AG04450 (cell line): ENCODE measurements at regions not wholly inside any gene's neighbourhood (a gene's known extent, or its start where the extent isn't known, plus 50 kb on each side); places are given as distances from the start of the nearest gene placed in this dataset.
"Not testable (repeated sequence)": the region's sequence is repeated elsewhere in the genome, so short reads cannot be mapped to it uniquely, and the experiment has no call there.

Source experiments
- CTCF ChIA-PET: fragments of 300-600, 350-600 bp; formaldehyde crosslinking; extraction: SDS; loops from one replicate; lab custom pipeline; 2022; ENCODE audit warnings: antibody characterized with exemption, inconsistent platforms; lab: Charles Lee
- POLR2A ChIA-PET: fragments of 350-600 bp; formaldehyde crosslinking; extraction: SDS; loops from one replicate; lab custom pipeline; 2021; ENCODE audit warnings: antibody characterized with exemption, inconsistent platforms; lab: Yijun Ruan, JAX
- DNase-seq: peaks from one replicate; pipeline ENCODE4 v3.0.0-alpha.2; 2011; ENCODE audit warnings: low read depth, low spot score
- H3K27ac ChIP-seq: one replicate; pipeline ENCODE4 v1.5.1; 2012; ENCODE audit warnings: low read depth, low read length, control low read depth
- H3K27me3 ChIP-seq: one replicate; pipeline ENCODE4 v1.6.0; 2012; ENCODE audit warnings: low read length; ENCODE audit not compliant: control insufficient read depth, insufficient read depth
- H3K4me3 ChIP-seq: 2 replicates; pipeline ENCODE4 v1.5.1; 2011; ENCODE audit warnings: mild to moderate bottlenecking, low read depth, low read length, control low read depth
- H3K9me3 ChIP-seq: 2 replicates; pipeline ENCODE4 v1.5.1; 2012; ENCODE audit warnings: low read length; ENCODE audit not compliant: control insufficient read depth, insufficient read depth
- TF ChIP-seq, protein P1 (sequence below): IDR thresholded peaks from 2 replicates; pipeline ENCODE4 v1.5.1; 2011; ENCODE audit warnings: low read depth, low read length, control low read depth, inconsistent platforms

- ChIA-PET POLR2A (no interaction called here), CTCF (no interaction called here)
- H3K27ac ChIP-seq, result no peak overlapping the region
- TF ChIP-seq, protein P1, sequence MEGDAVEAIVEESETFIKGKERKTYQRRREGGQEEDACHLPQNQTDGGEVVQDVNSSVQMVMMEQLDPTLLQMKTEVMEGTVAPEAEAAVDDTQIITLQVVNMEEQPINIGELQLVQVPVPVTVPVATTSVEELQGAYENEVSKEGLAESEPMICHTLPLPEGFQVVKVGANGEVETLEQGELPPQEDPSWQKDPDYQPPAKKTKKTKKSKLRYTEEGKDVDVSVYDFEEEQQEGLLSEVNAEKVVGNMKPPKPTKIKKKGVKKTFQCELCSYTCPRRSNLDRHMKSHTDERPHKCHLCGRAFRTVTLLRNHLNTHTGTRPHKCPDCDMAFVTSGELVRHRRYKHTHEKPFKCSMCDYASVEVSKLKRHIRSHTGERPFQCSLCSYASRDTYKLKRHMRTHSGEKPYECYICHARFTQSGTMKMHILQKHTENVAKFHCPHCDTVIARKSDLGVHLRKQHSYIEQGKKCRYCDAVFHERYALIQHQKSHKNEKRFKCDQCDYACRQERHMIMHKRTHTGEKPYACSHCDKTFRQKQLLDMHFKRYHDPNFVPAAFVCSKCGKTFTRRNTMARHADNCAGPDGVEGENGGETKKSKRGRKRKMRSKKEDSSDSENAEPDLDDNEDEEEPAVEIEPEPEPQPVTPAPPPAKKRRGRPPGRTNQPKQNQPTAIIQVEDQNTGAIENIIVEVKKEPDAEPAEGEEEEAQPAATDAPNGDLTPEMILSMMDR, result no peak
- DNase-seq, result no peak
- H3K9me3 ChIP-seq, result no peaks in the 10 kb centered on the region
- no peak overlapping the region for H3K4me3 ChIP-seq
- no peaks in the 10 kb centered on the region for H3K27me3 ChIP-seq
These were observed 105.3 kb upstream of the CHMP2B start for GRCh38 chr3:87121856-87122255.

- TF ChIP-seq, protein P1, result no peak
- Histone ChIP-seq H3K27ac (no peak overlapping the region), H3K9me3 (no peaks in the 10 kb centered on the region), H3K4me3 (no peak overlapping the region), H3K27me3 (no peaks in the 10 kb centered on the region)
- no peak for DNase-seq
- ChIA-PET CTCF (interaction anchor here (0.8 to 1.0 kb wide), 2 partner anchors 25 to 140 kb away, joined by 3 to 4 read pairs; no protein-coding TSS in a partner anchor), POLR2A (no interaction called here)
These were observed 106.2 kb upstream of the CHMP2B start for GRCh38 chr3:87120881-87121280.

- POLR2A ChIA-PET, result no interaction called here
- no peak overlapping the region for H3K4me3 ChIP-seq
- H3K27ac ChIP-seq, result no peak overlapping the region
- TF ChIP-seq, protein P1, result no peak
- H3K27me3 ChIP-seq, result no peaks in the 10 kb centered on the region
- DNase-seq, result no peak
- no peaks in the 10 kb centered on the region for H3K9me3 ChIP-seq
- CTCF ChIA-PET, result interaction anchor here (0.8 to 1.0 kb wide), 2 partner anchors 25 to 141 kb away, joined by 3 to 4 read pairs; no protein-coding TSS in a partner anchor
These were observed 106.9 kb upstream of the CHMP2B start for GRCh38 chr3:87120236-87120635.

DNA sequence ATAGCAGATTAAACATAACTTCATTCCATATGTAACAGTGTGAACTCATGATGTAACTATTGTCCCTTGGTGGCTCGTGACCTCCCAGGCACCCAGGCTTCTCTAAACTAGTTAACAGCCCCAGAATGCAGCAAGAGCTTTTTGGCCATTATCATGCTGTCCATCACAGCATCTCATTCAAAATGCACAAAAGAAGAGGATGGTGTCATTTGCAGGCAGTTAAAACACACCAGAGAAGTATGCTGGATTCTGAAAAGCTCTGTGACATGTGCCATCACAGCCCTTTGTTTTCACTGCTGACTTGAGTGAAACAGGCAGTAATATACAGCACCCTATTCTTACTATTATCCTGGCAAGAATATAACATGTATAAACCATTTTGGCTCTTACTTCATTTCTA, 117.6 kb upstream of the CHMP2B start:
- POLR2A ChIA-PET, result no interaction called here
- TF ChIP-seq, protein P1, result no peak
- CTCF ChIA-PET, result no interaction called here
- Histone ChIP-seq H3K4me3 (no peak overlapping the region), H3K27me3 (no peaks in the 10 kb centered on the region), H3K27ac (no peak overlapping the region), H3K9me3 (no peaks in the 10 kb centered on the region)
- DNase-seq, result no peak

DNA sequence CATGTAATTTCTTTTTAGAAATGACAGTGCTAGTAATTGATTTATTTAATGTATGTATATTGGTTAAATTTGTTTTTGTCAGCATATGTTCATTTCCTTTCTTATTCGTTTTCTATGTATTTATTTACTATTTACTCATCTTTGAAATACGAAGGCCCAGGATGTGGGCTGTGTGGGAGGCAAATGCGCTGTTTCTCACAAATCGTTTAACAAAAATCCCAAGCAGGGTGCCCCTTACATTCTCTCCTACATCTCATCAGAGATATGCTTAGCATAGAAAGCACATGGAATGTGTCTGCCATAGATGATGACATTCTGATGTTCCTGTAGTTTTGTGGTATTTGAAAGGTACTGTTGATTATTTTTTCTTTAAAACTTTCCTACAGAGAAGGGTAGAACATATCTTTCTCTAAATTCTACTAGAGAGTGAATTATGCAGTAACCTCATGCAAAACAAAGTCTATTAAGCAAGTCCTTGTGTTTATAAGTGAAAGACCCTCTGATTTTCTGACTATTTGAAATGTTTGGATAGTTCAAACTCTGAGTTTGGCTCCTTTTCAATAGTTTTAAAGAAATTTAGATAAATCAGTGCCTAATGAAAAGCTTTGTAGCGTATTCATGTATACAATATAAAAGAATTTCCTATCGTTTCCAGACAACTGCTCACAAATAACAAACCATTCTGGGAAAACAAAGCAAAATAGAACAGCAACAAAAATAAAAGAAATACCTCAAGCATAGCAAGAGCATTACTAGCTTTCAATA, 111.1 kb upstream of the VGLL3 start:
- TF ChIP-seq, protein P1, result no peak
- Histone ChIP-seq H3K4me3 (no peak overlapping the region), H3K9me3 (no peaks in the 10 kb centered on the region; the same call in 1 of the 2 replicates), H3K27me3 (no peaks in the 10 kb centered on the region), H3K27ac (no peak overlapping the region)
- ChIA-PET POLR2A (no interaction called here), CTCF (no interaction called here)
- DNase-seq, result no peak

DNA sequence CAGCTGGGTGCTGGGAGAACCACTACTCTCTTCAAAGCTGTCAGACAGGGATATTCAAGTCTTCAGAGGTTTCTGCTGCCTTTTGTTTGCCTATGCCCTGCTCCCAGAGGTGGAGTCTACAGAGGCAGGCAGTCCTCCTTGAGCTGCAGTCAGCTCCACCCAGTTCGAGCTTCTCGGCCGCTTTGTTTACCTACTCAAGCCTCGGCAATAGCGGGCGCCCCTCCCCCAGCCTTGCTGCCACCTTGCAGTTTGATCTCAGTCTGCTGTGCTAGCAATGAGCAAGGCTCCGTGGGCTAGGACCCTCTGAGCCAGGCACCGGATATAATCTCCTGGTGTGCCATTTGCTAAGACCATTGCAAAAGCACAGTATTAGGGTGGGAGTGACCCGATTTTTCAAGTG, 106.8 kb upstream of the VGLL3 start:
- CTCF ChIA-PET, result interaction anchor here (1.2 kb wide), 1 partner anchor 321 kb away, joined by 3 read pairs; no protein-coding TSS in a partner anchor
- H3K4me3 ChIP-seq, H3K9me3 ChIP-seq, DNase-seq, H3K27me3 ChIP-seq, POLR2A ChIA-PET, H3K27ac ChIP-seq: not testable (repeated sequence)
